SK-N-SH (cell line): ENCODE measurements at regions not wholly inside any gene's neighbourhood (a gene's known extent, or its start where the extent isn't known, plus 50 kb on each side); places are given as distances from the start of the nearest gene placed in this dataset.
"Not testable (repeated sequence)": the region's sequence is repeated elsewhere in the genome, so short reads cannot be mapped to it uniquely, and the experiment has no call there.

Source experiments
- CTCF ChIA-PET: fragments of 300-600, 350-600 bp; formaldehyde crosslinking; extraction: SDS; loops from one replicate; lab custom pipeline; 2021; lab: Yijun Ruan, JAX
- POLR2A ChIA-PET: fragments of 350-600 bp; sonication (Branson Sonifier 250); formaldehyde crosslinking; extraction: SDS; loops from one replicate; lab custom pipeline; 2020; ENCODE audit warnings: antibody characterized with exemption, inconsistent platforms; lab: Yijun Ruan, JAX
- DNase-seq: peaks from one replicate; pipeline ENCODE4 v3.0.0; 2012
- H2AFZ ChIP-seq: fragments of 200-600 bp; sonication (generic); 2 replicates; pipeline ENCODE4 v1.8.1; 2016; ENCODE audit warnings: antibody characterized with exemption, mild to moderate bottlenecking, low read depth
- H3F3A ChIP-seq: fragments of 200-600 bp; sonication (generic); replicated peaks from 2 replicates; pipeline ENCODE3; 2016; ENCODE audit warnings: antibody characterized with exemption, mild to moderate bottlenecking; ENCODE audit not compliant: insufficient read depth
- H3K27ac ChIP-seq, 2 experiments: fragments of 200-500 bp in 1 of 2; fragments of 200-600 bp in 1 of 2; sonication (Bioruptor generic) in 1 of 2; sonication (generic), shearing (Covaris generic) in 1 of 2; 2 replicates each; pipeline versions ENCODE4 v1.5.1 to v1.6.1; 2014 to 2016; ENCODE audit warnings: low read depth in 2 of 2, inconsistent platforms in 1 of 2, low read length in 1 of 2, mild to moderate bottlenecking in 1 of 2, mixed read lengths in 1 of 2
- H3K27me3 ChIP-seq: fragments of 200-600 bp; sonication (generic), shearing (Covaris generic); 2 replicates; pipeline ENCODE4 v1.6.1; 2016; ENCODE audit warnings: mixed run types; ENCODE audit not compliant: insufficient read depth
- H3K36me3 ChIP-seq, 2 experiments: fragments of 200-500 bp in 1 of 2; fragments of 200-600 bp in 1 of 2; sonication (Bioruptor generic) in 1 of 2; sonication (generic) in 1 of 2; replicated peaks in 1 of 2; 2 replicates each; pipeline versions ENCODE3 to v1.5.1; 2014 to 2016; ENCODE audit warnings: low read length in 1 of 2, mild to moderate bottlenecking in 1 of 2; ENCODE audit not compliant: insufficient read depth in 2 of 2, control insufficient read depth in 1 of 2
- H3K4me1 ChIP-seq, 2 experiments: fragments of 200-500 bp in 1 of 2; fragments of 200-600 bp in 1 of 2; sonication (Bioruptor generic) in 1 of 2; sonication (generic), shearing (Covaris generic) in 1 of 2; 2 replicates each; pipeline versions ENCODE4 v1.5.1 to v1.6.1; 2014 to 2016; ENCODE audit warnings: low read depth in 1 of 2, low read length in 1 of 2, mixed run types in 1 of 2; ENCODE audit not compliant: insufficient read depth in 2 of 2, control insufficient read depth in 1 of 2
- H3K4me2 ChIP-seq: fragments of 200-600 bp; sonication (generic), shearing (Covaris generic); 2 replicates; pipeline ENCODE4 v1.6.1; 2017; ENCODE audit warnings: mixed run types
- H3K4me3 ChIP-seq, 2 experiments: fragments of 200-500 bp in 1 of 2; fragments of 200-600 bp in 1 of 2; sonication (Bioruptor generic) in 1 of 2; sonication (generic), shearing (Covaris generic) in 1 of 2; 2 replicates each; pipeline versions ENCODE4 v1.5.1 to v1.8.1; 2014 to 2016; ENCODE audit warnings: low read depth in 2 of 2, inconsistent platforms in 1 of 2, low read length in 1 of 2, mild to moderate bottlenecking in 1 of 2, mixed read lengths in 1 of 2, moderate library complexity in 1 of 2
- H3K79me2 ChIP-seq: fragments of 200-600 bp; sonication (generic); 2 replicates; pipeline ENCODE4 v1.8.1; 2017; ENCODE audit warnings: mild to moderate bottlenecking; ENCODE audit not compliant: insufficient read depth
- H3K9ac ChIP-seq: fragments of 200-600 bp; sonication (generic); 2 replicates; pipeline ENCODE4 v1.6.1; 2017; ENCODE audit warnings: mixed run types
- H3K9me2 ChIP-seq: fragments of 200-600 bp; sonication (generic); 2 replicates; pipeline ENCODE4 v1.6.1; 2017; ENCODE audit warnings: mixed run types
- H3K9me3 ChIP-seq: fragments of 200-600 bp; sonication (generic); 2 replicates; pipeline ENCODE4 v1.6.1; 2017; ENCODE audit warnings: mixed run types, mild to moderate bottlenecking, moderate library complexity
- H4K20me1 ChIP-seq: fragments of 200-600 bp; sonication (generic); 2 replicates; pipeline ENCODE4 v1.6.1; 2017; ENCODE audit warnings: mild to moderate bottlenecking, mixed run types; ENCODE audit not compliant: insufficient read depth
- CHD2 ChIP-seq: fragments of 150-350 bp; IDR thresholded peaks from 2 replicates; pipeline ENCODE4 v1.6.1; 2018; ENCODE audit warnings: low read length; ENCODE audit not compliant: partially characterized antibody
- CTCF ChIP-seq: fragments of 200-600 bp; sonication (generic); IDR thresholded peaks from 2 replicates; pipeline ENCODE4 v1.6.1; 2017; ENCODE audit warnings: antibody characterized with exemption, mild to moderate bottlenecking, moderate library complexity
- ELF1 ChIP-seq: IDR thresholded peaks from 2 replicates; pipeline ENCODE4 v1.4.0; 2012
- EZH2phosphoT487 ChIP-seq: fragments of 200-600 bp; sonication (generic); IDR thresholded peaks from 2 replicates; pipeline ENCODE4 v1.6.1; 2017; ENCODE audit warnings: low read depth, mixed run types, mild to moderate bottlenecking, antibody characterized with exemption, moderate library complexity, borderline replicate concordance
- FOXM1 ChIP-seq: IDR thresholded peaks from 2 replicates; pipeline ENCODE4 v1.4.0; 2012; ENCODE audit warnings: low read depth, mild to moderate bottlenecking
- GATA2 ChIP-seq: sonication (generic); formaldehyde crosslinking; IDR thresholded peaks from 2 replicates; pipeline ENCODE4 v1.5.0; 2020; ENCODE audit warnings: mild to moderate bottlenecking, missing genetic modification reagents
- JUND ChIP-seq: IDR thresholded peaks from 2 replicates; pipeline ENCODE4 v1.4.0; 2012
- MAX ChIP-seq: IDR thresholded peaks from 2 replicates; pipeline ENCODE4 v1.4.0; 2012; ENCODE audit warnings: low read depth
- NFIC ChIP-seq: IDR thresholded peaks from 2 replicates; pipeline ENCODE4 v1.4.0; 2012; ENCODE audit warnings: borderline replicate concordance
- NRF1 ChIP-seq: IDR thresholded peaks from 2 replicates; pipeline ENCODE4 v1.6.1; 2012; ENCODE audit warnings: low read depth, mild to moderate bottlenecking, low read length
- RCOR1 ChIP-seq: fragments of 150-350 bp; IDR thresholded peaks from 2 replicates; pipeline ENCODE4 v1.6.1; 2017; ENCODE audit warnings: antibody characterized with exemption, low read length
- RFX5 ChIP-seq: IDR thresholded peaks from 2 replicates; pipeline ENCODE4 v1.6.1; 2012; ENCODE audit warnings: mild to moderate bottlenecking, improper control_type of control experiment, low read length
- SIN3A ChIP-seq: IDR thresholded peaks from 2 replicates; pipeline ENCODE4 v1.6.1; 2012; ENCODE audit warnings: low read depth, mild to moderate bottlenecking, low read length, moderate library complexity, borderline replicate concordance
- TCF12 ChIP-seq: IDR thresholded peaks from 2 replicates; pipeline ENCODE4 v1.4.0; 2012
- USF1 ChIP-seq: IDR thresholded peaks from 2 replicates; pipeline ENCODE4 v1.4.0; 2012; ENCODE audit warnings: low read depth, borderline replicate concordance
- USF2 ChIP-seq: fragments of 150-350 bp; IDR thresholded peaks from 2 replicates; pipeline ENCODE4 v1.6.1; 2017; ENCODE audit warnings: antibody characterized with exemption, low read length, low read depth, borderline replicate concordance
- YY1 ChIP-seq: IDR thresholded peaks from 2 replicates; pipeline ENCODE4 v1.4.0; 2012; ENCODE audit warnings: low read depth, mild to moderate bottlenecking
- ZBTB33 ChIP-seq: IDR thresholded peaks from 2 replicates; pipeline ENCODE4 v1.4.0; 2012; ENCODE audit warnings: low read depth, borderline replicate concordance
- WGBS: methylation state at CpG from one replicate; pipeline ENCODE4 v1.1.6; 2017; ENCODE audit warnings: low lambda C conversion rate; 5-methylcytosine and 5-hydroxymethylcytosine counted together

GRCh38 chr4:158356301-158356700 is 146.0 kb downstream of the TMEM144 start:
- no peak for DNase-seq
- H3K4me1 ChIP-seq, result no peaks in the 10 kb centered on the region
- no peaks in the 10 kb centered on the region for H3K9me3 ChIP-seq
- no peaks in the 10 kb centered on the region for H3K9me2 ChIP-seq
- H2AFZ ChIP-seq, result no peak overlapping the region
- no peak overlapping the region for H3K4me2 ChIP-seq
- H3K4me3 ChIP-seq, result no peak overlapping the region
- ChIA-PET CTCF (no interaction called here), POLR2A (no interaction called here)
- H3K27me3 ChIP-seq, result no peaks in the 10 kb centered on the region
- H3K79me2 ChIP-seq, result no peaks in the 10 kb centered on the region
- H3K9ac ChIP-seq, result no peak overlapping the region
- no peaks in the 10 kb centered on the region for H3F3A ChIP-seq
- no peak overlapping the region for H3K27ac ChIP-seq
- no peaks in the 10 kb centered on the region for H3K36me3 ChIP-seq
- H4K20me1 ChIP-seq, result no peaks in the 10 kb centered on the region
- WGBS, result 56% methylated on average over 8 of the region's 8 CpGs
- TF ChIP-seq ELF1 (no peak), RCOR1 (no peak), EZH2phosphoT487 (no peak), USF1 (no peak), CHD2 (no peak), GATA2 (no peak), MAX (no peak), USF2 (no peak), TCF12 (no peak), NFIC (no peak), RFX5 (no peak), JUND (no peak), SIN3A (no peak), NRF1 (no peak), ZBTB33 (no peak), CTCF (no peak), YY1 (no peak), FOXM1 (no peak)

- DNase-seq, POLR2A ChIA-PET, H2AFZ ChIP-seq, H3F3A ChIP-seq, H3K36me3 ChIP-seq, H3K27me3 ChIP-seq, H3K79me2 ChIP-seq, H3K27ac ChIP-seq, H3K9me3 ChIP-seq, CTCF ChIA-PET, H3K4me1 ChIP-seq, H3K4me3 ChIP-seq, H3K4me2 ChIP-seq, H3K9ac ChIP-seq, H3K9me2 ChIP-seq, H4K20me1 ChIP-seq: not testable (repeated sequence)
- 65% methylated on average over 9 of the region's 9 CpGs for WGBS
Observed at GRCh38 chr4:158367932-158368441, 153.7 kb upstream of the RXFP1 start.
